A549 (cell line): ENCODE measurements at regions not wholly inside any gene's neighbourhood (a gene's known extent, or its start where the extent isn't known, plus 50 kb on each side); places are given as distances from the start of the nearest gene placed in this dataset.

Source experiments
- ATAC-seq, 2 experiments: fragments of 200-7000 bp in 1 of 2; fragments of >200 bp in 1 of 2; cut with Nextera tagmentation in 1 of 2; cut with Tn5 transposase in 1 of 2; 3 replicates each; pipeline versions ENCODE4 v1.8.0 to v1.9.1; 2018 to 2020; ENCODE audit warnings: mild to moderate bottlenecking in 1 of 2, moderate library complexity in 1 of 2
- CTCF ChIA-PET: fragments of 300-600 bp; sonication (Branson Sonifier 250); formaldehyde crosslinking; extraction: SDS; loops from one replicate; lab custom pipeline; 2021; ENCODE audit warnings: antibody characterized with exemption, inconsistent platforms; lab: Yijun Ruan, JAX
- POLR2A ChIA-PET: fragments of 350-600 bp; formaldehyde crosslinking; extraction: SDS; loops from one replicate; lab custom pipeline; 2021; ENCODE audit warnings: antibody characterized with exemption, inconsistent platforms; lab: Yijun Ruan, JAX
- DNase-seq, 2 experiments: peaks; one replicate each; pipeline versions ENCODE4 v3.0.0 to v3.0.0-alpha.2; 2011 to 2016; ENCODE audit warnings: low read depth in 1 of 2, low spot score in 1 of 2
- FAIRE-seq: peaks from 2 replicates; lab custom pipeline; 2011; peaks lifted over from hg19 to GRCh38; lab: Jason Lieb, UNC
- H3K27ac ChIP-seq, 2 experiments: fragments of >200 bp; sonication (Bioruptor Twin); formaldehyde crosslinking; 3 replicates each; pipeline ENCODE4 v1.5.1; 2016 to 2017
- H3K4me1 ChIP-seq: fragments of >200 bp; sonication (Bioruptor Twin); formaldehyde crosslinking; 3 replicates; pipeline ENCODE4 v1.6.1; 2016
- H3K4me2 ChIP-seq: fragments of >200 bp; sonication (Bioruptor Twin); formaldehyde crosslinking; 3 replicates; pipeline ENCODE4 v1.6.1; 2016
- H3K4me3 ChIP-seq: fragments of >200 bp; sonication (Bioruptor Twin); formaldehyde crosslinking; 3 replicates; pipeline ENCODE4 v1.5.1; 2016
- H3K9me3 ChIP-seq: fragments of >200 bp; sonication (Bioruptor Twin); formaldehyde crosslinking; 3 replicates; pipeline ENCODE4 v1.6.1; 2016
- BCL3 ChIP-seq: fragments of >200 bp; sonication (Bioruptor Twin); formaldehyde crosslinking; IDR thresholded peaks from 3 replicates; pipeline ENCODE4 v1.6.1; 2016
- CEBPB ChIP-seq, 2 experiments: fragments of >200 bp in 1 of 2; sonication (Bioruptor Twin) in 1 of 2; formaldehyde crosslinking in 1 of 2; IDR thresholded peaks; 2 replicates each; pipeline ENCODE4 v1.6.1; 2012 to 2016
- CHD2 ChIP-seq: fragments of 150-350 bp; IDR thresholded peaks from 2 replicates; pipeline ENCODE4 v1.6.1; 2014; ENCODE audit warnings: low read length; ENCODE audit not compliant: partially characterized antibody
- ESRRA ChIP-seq: fragments of 150-350 bp; IDR thresholded peaks from 2 replicates; pipeline ENCODE4 v1.6.1; 2014; ENCODE audit warnings: mild to moderate bottlenecking, low read length, borderline replicate concordance
- HDAC2 ChIP-seq: fragments of 200-600 bp; sonication (generic); IDR thresholded peaks from 2 replicates; pipeline ENCODE4 v1.6.1; 2016
- HMGXB4 ChIP-seq: fragments of 250-450 bp; sonication (Bioruptor Pico); IDR thresholded peaks from 2 replicates; pipeline ENCODE4 v1.5.0; 2021; ENCODE audit warnings: mild to moderate bottlenecking, moderate library complexity, borderline replicate concordance
- HOXA7 ChIP-seq: fragments of 250-450 bp; sonication (Bioruptor Pico); IDR thresholded peaks from 2 replicates; pipeline ENCODE4 v1.5.0; 2020; ENCODE audit warnings: mild to moderate bottlenecking, moderate library complexity
- JUNB ChIP-seq: fragments of >200 bp; sonication (Bioruptor Twin); formaldehyde crosslinking; IDR thresholded peaks from 2 replicates; pipeline ENCODE4 v1.6.1; 2016
- KDM1A ChIP-seq: fragments of 200-600 bp; sonication (generic); IDR thresholded peaks from 2 replicates; pipeline ENCODE4 v1.6.1; 2016; ENCODE audit warnings: low read depth, mild to moderate bottlenecking
- MAZ ChIP-seq: fragments of 150-350 bp; IDR thresholded peaks from 2 replicates; pipeline ENCODE4 v1.6.1; 2014; ENCODE audit warnings: antibody characterized with exemption, low read depth, low read length, borderline replicate concordance
- NPAS2 ChIP-seq: fragments of 250-450 bp; sonication (Bioruptor Pico); IDR thresholded peaks from 2 replicates; pipeline ENCODE4 v1.8.0; 2022; ENCODE audit warnings: mild to moderate bottlenecking, moderate library complexity, borderline replicate concordance
- NR3C1 ChIP-seq: fragments of >200 bp; sonication (Bioruptor Twin); formaldehyde crosslinking; IDR thresholded peaks from 3 replicates; pipeline ENCODE4 v1.6.1; 2017
- POLR2A ChIP-seq: IDR thresholded peaks from 2 replicates; pipeline ENCODE4 v1.6.1; 2012; ENCODE audit warnings: mild to moderate bottlenecking, low read length
- RARB ChIP-seq: fragments of 250-450 bp; sonication (Bioruptor Pico); IDR thresholded peaks from 2 replicates; pipeline ENCODE4 v1.8.0; 2021; ENCODE audit warnings: mild to moderate bottlenecking, moderate library complexity
- RCOR1 ChIP-seq: fragments of 150-350 bp; IDR thresholded peaks from 2 replicates; pipeline ENCODE4 v1.6.1; 2014; ENCODE audit warnings: antibody characterized with exemption, low read length, low read depth
- SMC3 ChIP-seq: fragments of >200 bp; sonication (Bioruptor Twin); formaldehyde crosslinking; IDR thresholded peaks from 3 replicates; pipeline ENCODE4 v1.6.1; 2018; ENCODE audit warnings: inconsistent platforms
- ZSCAN20 ChIP-seq: fragments of 250-450 bp; sonication (Bioruptor Pico); IDR thresholded peaks from 2 replicates; pipeline ENCODE4 v1.8.0; 2022; ENCODE audit warnings: mild to moderate bottlenecking, moderate library complexity
- WGBS: methylation state at CpG from one replicate; pipeline ENCODE4 v1.1.6; 2017; ENCODE audit errors: missing lambda C conversion rate; 5-methylcytosine and 5-hydroxymethylcytosine counted together
- TF ChIP-seq, protein P1 (sequence below): IDR thresholded peaks from 2 replicates; pipeline ENCODE4 v1.6.1; 2012
- TF ChIP-seq, protein P2 (sequence below): fragments of >200 bp; sonication (Bioruptor Twin); formaldehyde crosslinking; IDR thresholded peaks from 3 replicates; pipeline ENCODE4 v1.5.1; 2016
- TF ChIP-seq, protein P3 (sequence below): fragments of 200-600 bp; sonication (generic); IDR thresholded peaks from 2 replicates; pipeline ENCODE4 v1.6.1; 2016; ENCODE audit warnings: antibody characterized with exemption, mild to moderate bottlenecking, moderate library complexity
- TF ChIP-seq, protein P4 (sequence below): fragments of 450-650 bp; IDR thresholded peaks from 2 replicates; pipeline ENCODE4 v1.6.1; 2014; ENCODE audit warnings: antibody characterized with exemption

GRCh38 chr2:107078584-107078983 is 192.6 kb upstream of the ST6GAL2 start:
- ChIA-PET CTCF (interaction anchor here (0.7 kb wide), 2 partner anchors 14 to 51 kb away, joined by 3 read pairs; no protein-coding TSS in a partner anchor), POLR2A (no interaction called here)
- WGBS: 65% methylated on average over 1 of the region's 1 CpG
- TF ChIP-seq MAZ (no peak), RARB (no peak), HDAC2 (no peak), ZSCAN20 (CRISPR knock-in tag) (no peak), SMC3 (no peak), HOXA7 (CRISPR knock-in tag) (no peak), RCOR1 (no peak), NR3C1 (no peak), BCL3 (no peak), POLR2A (no peak), KDM1A (no peak)
- TF ChIP-seq, protein P1, sequence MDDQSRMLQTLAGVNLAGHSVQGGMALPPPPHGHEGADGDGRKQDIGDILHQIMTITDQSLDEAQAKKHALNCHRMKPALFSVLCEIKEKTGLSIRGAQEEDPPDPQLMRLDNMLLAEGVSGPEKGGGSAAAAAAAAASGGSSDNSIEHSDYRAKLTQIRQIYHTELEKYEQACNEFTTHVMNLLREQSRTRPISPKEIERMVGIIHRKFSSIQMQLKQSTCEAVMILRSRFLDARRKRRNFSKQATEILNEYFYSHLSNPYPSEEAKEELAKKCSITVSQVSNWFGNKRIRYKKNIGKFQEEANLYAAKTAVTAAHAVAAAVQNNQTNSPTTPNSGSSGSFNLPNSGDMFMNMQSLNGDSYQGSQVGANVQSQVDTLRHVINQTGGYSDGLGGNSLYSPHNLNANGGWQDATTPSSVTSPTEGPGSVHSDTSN: no peak
- H3K4me2 ChIP-seq: no peak overlapping the region
- no peak overlapping the region for H3K27ac ChIP-seq
- no peak for ATAC-seq
- no peak overlapping the region for H3K4me3 ChIP-seq
- no peaks in the 10 kb centered on the region for H3K9me3 ChIP-seq
- no peaks in the 10 kb centered on the region for H3K4me1 ChIP-seq
- DNase-seq: no peak
- no peak for FAIRE-seq

DNA sequence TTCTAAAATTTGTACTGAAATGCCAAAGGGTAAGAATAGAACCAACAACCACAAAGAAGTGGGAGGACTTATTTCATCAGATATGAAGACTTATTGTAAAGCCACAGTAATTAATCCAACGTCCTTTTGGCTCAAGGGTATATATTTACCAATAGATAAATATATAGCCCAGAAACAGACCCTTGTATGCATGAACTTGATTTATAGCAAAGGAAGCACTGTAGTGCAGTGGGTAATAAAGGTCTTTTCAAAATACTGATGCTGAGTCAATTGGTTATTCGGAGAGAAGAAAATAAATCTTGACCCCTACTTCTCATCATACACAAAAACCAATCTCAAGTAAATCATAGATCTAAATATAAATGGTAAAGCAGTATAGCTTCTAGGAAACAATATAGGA is 200.5 kb upstream of the ST6GAL2 start:
- ChIA-PET CTCF (no interaction called here), POLR2A (no interaction called here)
- TF ChIP-seq ESRRA: no peak
- TF ChIP-seq, protein P2, sequence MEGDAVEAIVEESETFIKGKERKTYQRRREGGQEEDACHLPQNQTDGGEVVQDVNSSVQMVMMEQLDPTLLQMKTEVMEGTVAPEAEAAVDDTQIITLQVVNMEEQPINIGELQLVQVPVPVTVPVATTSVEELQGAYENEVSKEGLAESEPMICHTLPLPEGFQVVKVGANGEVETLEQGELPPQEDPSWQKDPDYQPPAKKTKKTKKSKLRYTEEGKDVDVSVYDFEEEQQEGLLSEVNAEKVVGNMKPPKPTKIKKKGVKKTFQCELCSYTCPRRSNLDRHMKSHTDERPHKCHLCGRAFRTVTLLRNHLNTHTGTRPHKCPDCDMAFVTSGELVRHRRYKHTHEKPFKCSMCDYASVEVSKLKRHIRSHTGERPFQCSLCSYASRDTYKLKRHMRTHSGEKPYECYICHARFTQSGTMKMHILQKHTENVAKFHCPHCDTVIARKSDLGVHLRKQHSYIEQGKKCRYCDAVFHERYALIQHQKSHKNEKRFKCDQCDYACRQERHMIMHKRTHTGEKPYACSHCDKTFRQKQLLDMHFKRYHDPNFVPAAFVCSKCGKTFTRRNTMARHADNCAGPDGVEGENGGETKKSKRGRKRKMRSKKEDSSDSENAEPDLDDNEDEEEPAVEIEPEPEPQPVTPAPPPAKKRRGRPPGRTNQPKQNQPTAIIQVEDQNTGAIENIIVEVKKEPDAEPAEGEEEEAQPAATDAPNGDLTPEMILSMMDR: no peak
- TF ChIP-seq, protein P3, sequence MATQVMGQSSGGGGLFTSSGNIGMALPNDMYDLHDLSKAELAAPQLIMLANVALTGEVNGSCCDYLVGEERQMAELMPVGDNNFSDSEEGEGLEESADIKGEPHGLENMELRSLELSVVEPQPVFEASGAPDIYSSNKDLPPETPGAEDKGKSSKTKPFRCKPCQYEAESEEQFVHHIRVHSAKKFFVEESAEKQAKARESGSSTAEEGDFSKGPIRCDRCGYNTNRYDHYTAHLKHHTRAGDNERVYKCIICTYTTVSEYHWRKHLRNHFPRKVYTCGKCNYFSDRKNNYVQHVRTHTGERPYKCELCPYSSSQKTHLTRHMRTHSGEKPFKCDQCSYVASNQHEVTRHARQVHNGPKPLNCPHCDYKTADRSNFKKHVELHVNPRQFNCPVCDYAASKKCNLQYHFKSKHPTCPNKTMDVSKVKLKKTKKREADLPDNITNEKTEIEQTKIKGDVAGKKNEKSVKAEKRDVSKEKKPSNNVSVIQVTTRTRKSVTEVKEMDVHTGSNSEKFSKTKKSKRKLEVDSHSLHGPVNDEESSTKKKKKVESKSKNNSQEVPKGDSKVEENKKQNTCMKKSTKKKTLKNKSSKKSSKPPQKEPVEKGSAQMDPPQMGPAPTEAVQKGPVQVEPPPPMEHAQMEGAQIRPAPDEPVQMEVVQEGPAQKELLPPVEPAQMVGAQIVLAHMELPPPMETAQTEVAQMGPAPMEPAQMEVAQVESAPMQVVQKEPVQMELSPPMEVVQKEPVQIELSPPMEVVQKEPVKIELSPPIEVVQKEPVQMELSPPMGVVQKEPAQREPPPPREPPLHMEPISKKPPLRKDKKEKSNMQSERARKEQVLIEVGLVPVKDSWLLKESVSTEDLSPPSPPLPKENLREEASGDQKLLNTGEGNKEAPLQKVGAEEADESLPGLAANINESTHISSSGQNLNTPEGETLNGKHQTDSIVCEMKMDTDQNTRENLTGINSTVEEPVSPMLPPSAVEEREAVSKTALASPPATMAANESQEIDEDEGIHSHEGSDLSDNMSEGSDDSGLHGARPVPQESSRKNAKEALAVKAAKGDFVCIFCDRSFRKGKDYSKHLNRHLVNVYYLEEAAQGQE: no peak
- TF ChIP-seq NPAS2 (CRISPR knock-in tag): no peak
- no peak for TF ChIP-seq JUNB
- no peak for TF ChIP-seq CHD2
- TF ChIP-seq ZSCAN20 (CRISPR knock-in tag): no peak
- no peak for TF ChIP-seq HDAC2
- TF ChIP-seq RARB: no peak
- no peak for TF ChIP-seq CEBPB (IDR thresholded peaks at IDR 0.05)
- TF ChIP-seq HMGXB4 (CRISPR knock-in tag): no peak
- TF ChIP-seq, protein P4, sequence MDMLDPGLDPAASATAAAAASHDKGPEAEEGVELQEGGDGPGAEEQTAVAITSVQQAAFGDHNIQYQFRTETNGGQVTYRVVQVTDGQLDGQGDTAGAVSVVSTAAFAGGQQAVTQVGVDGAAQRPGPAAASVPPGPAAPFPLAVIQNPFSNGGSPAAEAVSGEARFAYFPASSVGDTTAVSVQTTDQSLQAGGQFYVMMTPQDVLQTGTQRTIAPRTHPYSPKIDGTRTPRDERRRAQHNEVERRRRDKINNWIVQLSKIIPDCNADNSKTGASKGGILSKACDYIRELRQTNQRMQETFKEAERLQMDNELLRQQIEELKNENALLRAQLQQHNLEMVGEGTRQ: no peak

More for the DNA sequence above, 200.5 kb upstream of the ST6GAL2 start:
- H3K4me1 ChIP-seq: peaks cover 12% of the 10 kb centered on the region
- no peak overlapping the region for H3K27ac ChIP-seq
- no peak for ATAC-seq
- no peak overlapping the region for H3K4me2 ChIP-seq
- H3K4me3 ChIP-seq: no peak overlapping the region
- no peaks in the 10 kb centered on the region for H3K9me3 ChIP-seq
- DNase-seq: no peak
- 70% methylated on average over 2 of the region's 2 CpGs for WGBS
- no peak for FAIRE-seq
